ENCODE measurements at regions not wholly inside any gene's neighbourhood (a gene's known extent, or its start where the extent isn't known, plus 50 kb on each side); places are given as distances from the start of the nearest gene placed in this dataset.

DNA sequence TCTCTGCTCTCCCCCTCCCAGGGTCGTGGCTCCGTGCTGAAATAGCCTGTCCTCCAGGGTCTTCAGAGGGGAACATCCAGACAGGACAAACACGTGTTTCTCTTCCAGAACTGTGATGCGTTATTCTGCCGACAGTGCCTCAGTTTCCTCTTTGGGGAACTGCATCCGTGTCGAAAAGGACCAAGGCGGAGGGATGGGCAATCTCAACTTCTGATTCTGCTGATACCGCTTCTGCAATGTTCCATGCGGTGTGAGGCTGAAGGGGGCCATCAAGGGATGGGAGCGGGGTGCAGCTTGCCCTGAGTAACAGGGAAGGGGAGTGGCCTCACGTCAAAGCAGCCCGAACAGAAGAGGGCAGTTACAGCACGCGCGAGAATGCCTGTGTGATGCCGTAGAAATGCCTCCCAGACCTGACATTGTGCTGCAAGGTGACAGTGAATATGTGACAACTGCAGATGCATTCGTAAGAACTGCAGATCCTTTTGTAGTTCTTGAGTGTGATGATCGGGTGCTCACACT, 275.7 kb downstream of the SHQ1 start:
- TF ChIP-seq, protein P1, sequence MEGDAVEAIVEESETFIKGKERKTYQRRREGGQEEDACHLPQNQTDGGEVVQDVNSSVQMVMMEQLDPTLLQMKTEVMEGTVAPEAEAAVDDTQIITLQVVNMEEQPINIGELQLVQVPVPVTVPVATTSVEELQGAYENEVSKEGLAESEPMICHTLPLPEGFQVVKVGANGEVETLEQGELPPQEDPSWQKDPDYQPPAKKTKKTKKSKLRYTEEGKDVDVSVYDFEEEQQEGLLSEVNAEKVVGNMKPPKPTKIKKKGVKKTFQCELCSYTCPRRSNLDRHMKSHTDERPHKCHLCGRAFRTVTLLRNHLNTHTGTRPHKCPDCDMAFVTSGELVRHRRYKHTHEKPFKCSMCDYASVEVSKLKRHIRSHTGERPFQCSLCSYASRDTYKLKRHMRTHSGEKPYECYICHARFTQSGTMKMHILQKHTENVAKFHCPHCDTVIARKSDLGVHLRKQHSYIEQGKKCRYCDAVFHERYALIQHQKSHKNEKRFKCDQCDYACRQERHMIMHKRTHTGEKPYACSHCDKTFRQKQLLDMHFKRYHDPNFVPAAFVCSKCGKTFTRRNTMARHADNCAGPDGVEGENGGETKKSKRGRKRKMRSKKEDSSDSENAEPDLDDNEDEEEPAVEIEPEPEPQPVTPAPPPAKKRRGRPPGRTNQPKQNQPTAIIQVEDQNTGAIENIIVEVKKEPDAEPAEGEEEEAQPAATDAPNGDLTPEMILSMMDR (conservative IDR thresholded peaks at IDR 0.05; ENCODE audit: low read depth, low read length), result no peak
- TF ChIP-seq EZH2 (IDR thresholded peaks at IDR 0.05; ENCODE audit: borderline replicate concordance, low read depth, low read length, poor library complexity, severe bottlenecking), result no peak
